ENCODE measurements at regions not wholly inside any gene's neighbourhood (a gene's known extent, or its start where the extent isn't known, plus 50 kb on each side); places are given as distances from the start of the nearest gene placed in this dataset.
"Not testable (repeated sequence)": the region's sequence is repeated elsewhere in the genome, so short reads cannot be mapped to it uniquely, and the experiment has no call there.

- Histone ChIP-seq H3K4me3 (ENCODE audit: low read depth in 2 of 2, low read length in 2 of 2) (no peak overlapping the region), H3K36me3 (ENCODE audit: control insufficient read depth, insufficient read depth, low read length) (no peaks in the 10 kb centered on the region), H3K9me3 (ENCODE audit: control insufficient read depth, insufficient read depth, low read depth, low read length) (no peaks in the 10 kb centered on the region), H3K4me1 (ENCODE audit: control insufficient read depth, insufficient read depth, low read length) (no peaks in the 10 kb centered on the region), H3K27ac (ENCODE audit: low read length) (no peak overlapping the region), H3K27me3 (ENCODE audit: control insufficient read depth, insufficient read depth, low read length) (no peaks in the 10 kb centered on the region)
- no TSS peak for BruUV-seq (replicated peaks)
- intact Hi-C loops (cut with micrococcal nuclease; ENCODE audit: unreplicated experiment): no loop called here
- ATAC-seq (no peak), DNase-seq (ENCODE audit: low read depth, low spot score) (no peak)
- peak; percentile 32 for TF ChIP-seq CTCF (IDR thresholded peaks at IDR 0.05)
- TF ChIP-seq POLR2AphosphoS5 (IDR thresholded peaks at IDR 0.05; ENCODE audit: low read depth, low read length): no peak
- CTCF ChIA-PET: no interaction called here
- POLR2A ChIA-PET: no interaction called here
- in situ Hi-C loops (cut with HindIII; ENCODE audit: low pct_unique_long_range_greater_than_20kb, low sequenced_read_pairs): no loop called here
Measured at GRCh38 chr6:77264970-77265369, 198.3 kb downstream of the HTR1B start.

GRCh38 chr6:77263003-77263402 is 200.3 kb downstream of the HTR1B start:
- no peak for DNase-seq (ENCODE audit: low read depth, low spot score)
- ChIA-PET POLR2A (interaction anchor here (0.7 kb wide), 1 partner anchor 22 kb away, joined by 3 read pairs; no protein-coding TSS in a partner anchor), CTCF (no interaction called here)
- no peaks in the 10 kb centered on the region for H3K27me3 ChIP-seq (ENCODE audit: control insufficient read depth, insufficient read depth, low read length)
- H3K36me3 ChIP-seq (ENCODE audit: control insufficient read depth, insufficient read depth, low read length): no peaks in the 10 kb centered on the region
- no peaks in the 10 kb centered on the region for H3K9me3 ChIP-seq (ENCODE audit: control insufficient read depth, insufficient read depth, low read depth, low read length)
- intact Hi-C loops (cut with micrococcal nuclease; ENCODE audit: unreplicated experiment) (no loop called here), in situ Hi-C loops (cut with HindIII; ENCODE audit: low pct_unique_long_range_greater_than_20kb, low sequenced_read_pairs) (no loop called here)
- no peak overlapping the region for H3K27ac ChIP-seq (ENCODE audit: low read length)
- no TSS peak for BruUV-seq (replicated peaks)
- TF ChIP-seq REST (IDR thresholded peaks at IDR 0.05; ENCODE audit: insufficient read depth in 1 of 2, low read depth in 2 of 2, low read length in 1 of 2) (no peak), SIN3A (IDR thresholded peaks at IDR 0.05; ENCODE audit: borderline replicate concordance, insufficient read depth, low read depth, low read length) (no peak), CTCF (IDR thresholded peaks at IDR 0.05) (no peak), POLR2AphosphoS5 (IDR thresholded peaks at IDR 0.05; ENCODE audit: low read depth, low read length) (no peak), TCF7L2 (IDR thresholded peaks at IDR 0.05; ENCODE audit: low read depth, low read length) (no peak)
- no peaks in the 10 kb centered on the region for H3K4me1 ChIP-seq (ENCODE audit: control insufficient read depth, insufficient read depth, low read length)
- no peak for ATAC-seq
- no peak overlapping the region for H3K4me3 ChIP-seq (ENCODE audit: low read depth in 2 of 2, low read length in 2 of 2)

GRCh38 chr6:77251801-77252200 is 211.5 kb downstream of the HTR1B start:
- CTCF ChIA-PET; POLR2A ChIA-PET; H3K36me3 ChIP-seq (ENCODE audit: control insufficient read depth, insufficient read depth, low read length): not testable (repeated sequence)

More at GRCh38 chr6:77251801-77252200, 211.5 kb downstream of the HTR1B start:
- in situ Hi-C loops (cut with HindIII; ENCODE audit: low pct_unique_long_range_greater_than_20kb, low sequenced_read_pairs); H3K27me3 ChIP-seq (ENCODE audit: control insufficient read depth, insufficient read depth, low read length); DNase-seq (ENCODE audit: low read depth, low spot score); H3K9me3 ChIP-seq (ENCODE audit: control insufficient read depth, insufficient read depth, low read depth, low read length); H3K4me1 ChIP-seq (ENCODE audit: control insufficient read depth, insufficient read depth, low read length); intact Hi-C loops (cut with micrococcal nuclease; ENCODE audit: unreplicated experiment); H3K4me3 ChIP-seq (ENCODE audit: low read depth in 2 of 2, low read length in 2 of 2); H3K27ac ChIP-seq (ENCODE audit: low read length); ATAC-seq; BruUV-seq (replicated peaks): not testable (repeated sequence)

Data from Panc1 (cell line).